ENCODE measurements at regions not wholly inside any gene's neighbourhood (a gene's known extent, or its start where the extent isn't known, plus 50 kb on each side); places are given as distances from the start of the nearest gene placed in this dataset.

GRCh38 chr10:125334545-125334944, 174.2 kb upstream of the CTBP2 start:
- TF ChIP-seq POLR2AphosphoS5 (IDR thresholded peaks at IDR 0.05; ENCODE audit: borderline replicate concordance, low read depth, low read length) (no peak), EZH2 (IDR thresholded peaks at IDR 0.05) (no peak)

Data from SK-N-MC (cell line).